GM19035 (cell line): ENCODE measurements at regions not wholly inside any gene's neighbourhood (a gene's known extent, or its start where the extent isn't known, plus 50 kb on each side); places are given as distances from the start of the nearest gene placed in this dataset.

Experiments
- ATAC-seq: cut with Tn5 transposase; IDR thresholded peaks from one replicate; pipeline ENCODE4 v1.9.1; 2021; ENCODE audit not compliant: unreplicated experiment

GRCh38 chr11:91871791-91872190 lies 352.8 kb upstream of the FAT3 start:
- no peak for ATAC-seq

- ATAC-seq = no peak
Measured at GRCh38 chr11:91871048-91871447, 353.6 kb upstream of the FAT3 start.

- ATAC-seq = no peak
Measured at GRCh38 chr11:91869686-91870085, 354.9 kb upstream of the FAT3 start.

- no peak for ATAC-seq
Measured at GRCh38 chr11:91866642-91867041, 358.0 kb upstream of the FAT3 start.

- ATAC-seq = no peak
Measured at GRCh38 chr11:91860661-91861060, 364.0 kb upstream of the FAT3 start.

- ATAC-seq = no peak
Measured at GRCh38 chr11:91859666-91860065, 365.0 kb upstream of the FAT3 start.

- ATAC-seq = no peak
Measured at GRCh38 chr11:91857179-91857578, 367.4 kb upstream of the FAT3 start.

GRCh38 chr11:91854780-91855179 lies 369.8 kb upstream of the FAT3 start:
- ATAC-seq = no peak

GRCh38 chr11:91854171-91854570 lies 370.4 kb upstream of the FAT3 start:
- ATAC-seq = no peak

GRCh38 chr11:91851908-91852307 lies 372.7 kb upstream of the FAT3 start:
- ATAC-seq = no peak

- no peak for ATAC-seq
Measured at GRCh38 chr11:91850533-91851275, 373.9 kb upstream of the FAT3 start.

- ATAC-seq = no peak
Measured at GRCh38 chr11:91850021-91850420, 374.6 kb upstream of the FAT3 start.

- ATAC-seq = no peak
Measured at GRCh38 chr11:91846649-91847048, 378.0 kb upstream of the FAT3 start.

GRCh38 chr11:91846002-91846401 lies 378.6 kb upstream of the FAT3 start:
- no peak for ATAC-seq

- ATAC-seq = no peak
Measured at GRCh38 chr11:91840640-91841240, 383.9 kb upstream of the FAT3 start.

GRCh38 chr11:91837411-91838330 lies 386.9 kb upstream of the FAT3 start:
- ATAC-seq = no peak

- no peak for ATAC-seq
Measured at GRCh38 chr11:91835051-91835560, 389.5 kb upstream of the FAT3 start.

GRCh38 chr11:91828901-91829300 lies 395.7 kb upstream of the FAT3 start:
- ATAC-seq = no peak

- ATAC-seq = no peak
Measured at GRCh38 chr11:91825777-91826176, 398.8 kb upstream of the FAT3 start.

GRCh38 chr11:91823252-91823830 lies 401.3 kb upstream of the FAT3 start:
- no peak for ATAC-seq

GRCh38 chr11:91822805-91823204 lies 401.8 kb upstream of the FAT3 start:
- no peak for ATAC-seq
